GM19468 (cell line): ENCODE measurements at regions not wholly inside any gene's neighbourhood (a gene's known extent, or its start where the extent isn't known, plus 50 kb on each side); places are given as distances from the start of the nearest gene placed in this dataset.

Experiments
- ATAC-seq: cut with Tn5 transposase; IDR thresholded peaks from one replicate; pipeline ENCODE4 v1.9.1; 2021; ENCODE audit warnings: mild to moderate bottlenecking, moderate library complexity, moderate number of reproducible peaks; ENCODE audit not compliant: unreplicated experiment; ENCODE audit errors: extremely low read depth

DNA sequence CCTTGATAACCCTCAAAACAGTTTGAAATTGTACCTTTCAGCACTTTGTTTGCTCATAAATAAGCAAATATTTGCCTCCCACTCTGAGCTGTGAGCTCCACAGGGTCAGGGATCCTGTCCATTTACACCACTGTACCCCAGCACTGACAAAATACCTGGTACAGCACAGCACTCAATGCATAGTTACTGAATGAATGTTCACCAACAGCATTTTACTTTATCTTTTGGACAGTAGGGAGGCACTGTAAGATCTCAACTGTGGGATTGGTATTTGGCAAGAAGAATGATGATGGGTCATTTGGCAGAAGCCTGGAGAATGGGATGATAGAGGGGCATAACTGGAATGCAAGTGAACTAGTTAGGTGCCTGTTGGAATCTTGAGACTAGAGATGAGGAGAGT is 127.2 kb upstream of the ARGLU1 start:
- ATAC-seq, result no peak

DNA sequence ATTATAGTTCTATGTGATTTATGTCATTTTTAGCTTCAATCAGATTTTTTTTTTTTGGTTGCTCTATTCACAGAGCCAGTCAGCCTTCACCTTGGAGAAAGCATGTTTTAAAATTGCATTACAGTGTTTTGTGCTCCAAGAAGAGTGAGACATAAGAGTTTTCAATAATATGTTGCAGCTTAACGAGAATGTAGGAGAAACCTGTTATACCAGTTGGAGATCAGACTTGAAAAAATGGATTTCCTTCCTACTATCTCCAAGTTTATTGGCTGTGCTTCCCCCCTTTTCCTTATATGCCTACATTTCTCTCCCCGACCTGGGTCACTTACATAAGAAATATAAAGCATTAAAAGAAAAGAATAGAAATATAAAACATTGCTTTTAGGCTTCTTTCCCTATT is 123.9 kb upstream of the ARGLU1 start:
- no peak for ATAC-seq

DNA sequence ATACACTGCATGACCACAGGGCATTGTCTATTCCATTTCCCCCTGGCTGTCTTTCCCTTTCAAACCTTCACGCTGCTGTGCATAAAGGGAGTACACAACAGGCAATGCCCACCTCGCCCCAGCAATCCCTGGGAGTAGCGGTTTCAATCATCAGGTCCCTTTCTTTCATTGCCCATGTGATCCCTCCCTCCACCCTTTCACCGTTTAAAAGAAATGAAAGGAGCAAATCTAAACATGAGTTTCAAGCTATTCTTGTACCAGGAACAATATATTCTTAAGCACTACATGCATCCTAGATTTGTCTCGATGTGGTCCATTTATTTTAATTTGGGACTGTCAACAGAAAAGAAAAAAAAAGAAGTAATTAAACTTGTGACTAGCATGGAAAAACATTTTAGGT is 123.4 kb upstream of the ARGLU1 start:
- no peak for ATAC-seq

DNA sequence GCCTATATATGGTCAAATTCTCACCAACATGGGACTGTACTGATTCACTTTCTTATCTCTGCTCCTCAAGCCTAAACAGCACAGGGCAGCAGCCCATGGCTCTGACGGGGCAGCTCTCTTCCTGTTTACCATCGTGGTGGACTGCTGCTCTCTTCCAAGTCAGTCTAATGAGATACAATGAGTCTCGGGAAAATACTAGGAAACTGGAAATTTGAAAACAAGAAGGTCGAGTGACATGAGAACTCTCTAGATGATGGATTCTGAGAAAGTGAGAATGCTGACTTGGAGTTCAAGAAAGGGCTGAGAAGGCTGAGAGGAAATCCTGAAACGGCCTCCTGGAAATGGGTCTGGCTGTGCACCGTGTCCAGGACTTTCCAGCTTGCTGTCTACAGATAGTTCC is 122.8 kb upstream of the ARGLU1 start:
- ATAC-seq, result no peak

DNA sequence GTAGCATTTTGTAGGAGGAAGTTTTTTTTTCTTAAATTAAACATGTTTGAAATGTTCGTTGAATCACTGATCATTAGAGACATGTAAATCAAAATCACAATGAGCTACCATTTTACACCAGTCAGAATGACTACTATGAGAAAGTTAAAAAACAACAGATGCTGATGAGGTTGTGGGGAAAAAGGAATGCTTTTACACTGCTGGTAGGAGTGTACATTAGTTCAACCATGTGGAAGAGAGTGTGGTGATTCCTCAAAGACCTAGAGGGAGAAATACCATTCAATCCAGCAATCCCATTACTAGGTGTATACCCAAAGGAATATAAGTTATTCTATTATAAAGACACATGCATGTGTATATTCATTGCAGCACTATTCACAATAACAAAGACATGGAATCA is 122.0 kb upstream of the ARGLU1 start:
- no peak for ATAC-seq

- no peak for ATAC-seq
Observed at GRCh38 chr13:106688940-106689339, 121.0 kb upstream of the ARGLU1 start.

DNA sequence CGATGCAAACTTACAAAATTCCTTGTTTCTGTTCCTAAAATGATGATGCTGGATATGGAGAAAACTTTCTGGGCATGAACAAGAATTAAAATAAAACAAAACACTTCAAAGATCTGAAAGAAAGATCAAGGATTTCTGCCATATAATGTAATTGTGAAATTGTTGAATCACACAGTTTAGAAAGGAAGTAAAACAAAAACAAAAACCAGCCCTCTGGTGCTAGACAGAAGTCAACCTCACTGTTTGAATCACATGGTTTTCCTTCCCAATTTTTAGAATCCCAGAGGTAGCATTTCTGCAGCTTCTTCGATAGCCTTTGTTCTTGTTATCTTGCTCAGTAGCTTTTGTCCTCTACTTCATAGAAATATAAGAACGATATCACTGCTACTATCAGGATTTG is 118.2 kb upstream of the ARGLU1 start:
- ATAC-seq, result no peak

- ATAC-seq, result no peak
Observed at GRCh38 chr13:106685143-106685542, 117.2 kb upstream of the ARGLU1 start.

- no peak for ATAC-seq
Observed at GRCh38 chr13:106683918-106684317, 116.0 kb upstream of the ARGLU1 start.

DNA sequence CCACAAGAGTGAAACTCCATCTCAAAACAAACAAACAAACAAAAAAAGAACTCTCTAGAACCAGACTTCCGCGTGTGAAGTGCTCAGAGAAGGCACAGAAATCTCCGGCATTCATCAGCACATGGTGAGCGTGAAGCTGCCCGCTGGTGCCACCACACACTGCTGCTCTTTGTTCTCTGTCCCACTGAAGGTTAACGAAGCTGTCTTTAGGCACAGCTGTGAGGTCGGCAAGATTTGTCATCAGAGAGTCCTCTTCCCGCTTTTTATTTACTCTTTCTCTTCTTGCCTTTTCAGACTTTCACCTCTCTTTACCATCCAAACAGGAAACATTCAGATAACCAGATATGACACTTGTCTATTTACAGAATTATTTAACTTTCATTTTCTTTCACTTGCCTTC is 115.2 kb upstream of the ARGLU1 start:
- no peak for ATAC-seq

DNA sequence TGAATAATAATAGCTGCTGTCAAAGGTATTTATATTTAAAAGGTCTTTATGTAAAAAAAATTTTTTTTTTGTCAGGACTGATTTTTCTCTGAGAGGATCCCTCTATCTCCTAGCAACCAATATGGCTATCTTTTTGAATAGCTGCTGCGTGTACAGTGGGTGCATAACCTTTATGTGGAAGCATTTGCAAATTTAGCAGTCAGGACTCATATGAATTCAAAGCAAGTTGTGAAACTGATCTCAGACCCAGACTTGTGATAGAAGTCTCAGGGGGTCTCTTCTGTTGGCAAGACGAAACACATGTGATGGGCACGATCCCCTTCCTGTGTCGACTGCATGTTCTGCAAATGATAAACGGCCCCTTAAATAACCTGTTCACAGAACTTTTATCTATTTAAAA is 114.1 kb upstream of the ARGLU1 start:
- no peak for ATAC-seq

- ATAC-seq, result no peak
Observed at GRCh38 chr13:106681536-106681935, 113.6 kb upstream of the ARGLU1 start.

DNA sequence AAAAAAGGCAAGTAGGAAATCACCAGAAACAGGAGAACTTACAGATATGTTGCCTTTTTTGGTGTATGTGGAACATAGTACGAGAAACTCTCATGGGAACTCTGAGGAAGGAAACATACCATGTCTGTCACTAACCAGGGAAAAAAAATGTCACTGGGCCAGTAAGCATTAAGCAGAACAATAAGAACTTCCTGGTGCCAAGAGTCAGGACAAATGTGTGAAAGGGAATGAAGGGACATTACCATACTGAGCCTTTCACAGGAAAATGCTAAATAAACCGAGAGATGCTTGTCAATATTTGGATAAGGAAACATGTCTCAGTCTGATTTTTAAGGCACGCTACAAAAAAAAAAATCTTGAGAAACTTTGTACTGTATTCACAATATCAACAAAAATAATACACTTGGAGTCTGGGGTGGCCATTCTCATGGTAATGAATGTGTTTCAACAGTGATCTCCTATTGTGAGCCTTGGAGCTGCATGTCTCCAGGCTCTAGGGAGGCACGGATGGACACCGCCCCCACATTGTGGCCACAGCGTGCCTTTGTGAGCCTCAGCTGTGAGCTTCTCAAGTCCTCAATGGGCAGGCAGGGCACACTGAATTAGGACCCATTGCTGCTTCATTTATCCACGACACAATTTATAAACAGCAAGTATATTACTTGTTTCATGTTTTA is 113.0 kb upstream of the ARGLU1 start:
- no peak for ATAC-seq

- ATAC-seq, result no peak
Observed at GRCh38 chr13:106678646-106679418, 110.9 kb upstream of the ARGLU1 start.

DNA sequence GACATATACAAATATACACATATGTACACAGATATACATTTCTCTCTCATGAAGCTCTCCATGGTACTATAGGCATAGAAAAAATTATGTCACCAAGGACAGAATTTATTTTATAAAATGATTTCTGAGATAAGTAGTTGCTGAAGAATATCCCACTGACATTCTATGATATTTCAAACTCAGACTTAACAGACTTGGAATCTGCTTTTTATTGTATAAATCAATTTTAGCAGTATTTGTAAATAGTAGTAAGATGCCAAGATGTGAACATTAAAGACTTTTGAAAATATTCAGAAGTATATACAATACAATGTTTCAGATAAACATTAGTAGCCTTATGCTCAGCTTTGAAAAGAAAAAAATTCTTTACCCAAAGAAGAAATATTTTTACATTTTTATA is 107.4 kb upstream of the ARGLU1 start:
- ATAC-seq, result no peak

DNA sequence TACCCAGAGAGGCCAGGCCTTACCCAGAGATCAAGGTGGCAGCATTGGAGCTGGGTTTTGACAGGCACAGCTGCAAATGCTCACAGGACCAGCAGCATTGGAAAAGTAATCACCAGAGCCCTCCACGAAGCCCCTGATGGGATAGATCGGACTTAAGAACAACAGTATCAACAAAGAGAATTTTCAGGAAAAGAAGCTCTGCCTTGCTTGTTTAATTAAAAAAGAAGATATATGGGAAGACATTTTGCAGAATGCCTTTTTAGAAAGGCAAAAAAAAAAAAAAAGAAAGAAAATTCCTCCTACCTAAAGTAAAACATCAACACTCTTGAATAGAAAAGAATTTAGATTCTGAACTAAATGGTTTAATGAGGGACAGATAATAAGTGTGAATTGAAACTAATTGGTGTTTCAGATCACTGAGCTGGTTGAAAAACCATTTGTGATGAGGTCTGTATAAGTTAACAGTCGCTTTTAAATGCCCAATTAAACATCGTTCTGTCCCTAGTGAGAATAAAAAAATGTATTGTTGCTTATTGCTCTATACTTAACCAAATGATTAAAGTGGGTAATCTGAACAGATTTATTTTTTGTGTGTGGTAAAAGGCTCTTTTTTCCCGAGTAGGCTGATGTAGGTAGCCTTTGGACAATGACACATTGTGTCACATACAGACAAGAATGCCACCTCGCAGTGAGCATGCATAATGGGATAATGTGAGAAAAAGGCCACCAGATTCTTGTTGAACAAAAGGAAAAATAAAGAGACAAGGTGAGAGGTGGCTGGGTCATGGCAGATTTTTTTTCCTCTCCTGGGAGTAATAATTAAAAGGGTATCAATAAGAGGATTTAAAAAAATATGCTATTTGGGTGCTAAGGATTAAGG is 93.0 kb upstream of the ARGLU1 start:
- no peak for ATAC-seq

- no peak for ATAC-seq
Observed at GRCh38 chr13:106657104-106657503, 89.2 kb upstream of the ARGLU1 start.

GRCh38 chr13:106656186-106656585 is 88.2 kb upstream of the ARGLU1 start:
- no peak for ATAC-seq

- no peak for ATAC-seq
Observed at GRCh38 chr13:106651442-106651841, 83.5 kb upstream of the ARGLU1 start.

- no peak for ATAC-seq
Observed at GRCh38 chr13:106650690-106651205, 82.8 kb upstream of the ARGLU1 start.

- no peak for ATAC-seq
Observed at GRCh38 chr13:106649495-106649894, 81.6 kb upstream of the ARGLU1 start.
